ENCODE measurements at regions not wholly inside any gene's neighbourhood (a gene's known extent, or its start where the extent isn't known, plus 50 kb on each side); places are given as distances from the start of the nearest gene placed in this dataset.

GRCh38 chr4:123748806-123749205, 352.2 kb downstream of the SPRY1 start:
- no peak overlapping the region for H3K4me3 ChIP-seq (ENCODE audit: control extremely low read depth in 1 of 5, extremely low read depth in 1 of 5, insufficient read depth in 1 of 5, low read depth in 2 of 5, low read length in 4 of 5)
- TF ChIP-seq EZH2 (IDR thresholded peaks at IDR 0.05; ENCODE audit: borderline replicate concordance, insufficient read depth, low read depth, low read length, poor library complexity, severe bottlenecking) = no peak
- TF ChIP-seq, protein P1, sequence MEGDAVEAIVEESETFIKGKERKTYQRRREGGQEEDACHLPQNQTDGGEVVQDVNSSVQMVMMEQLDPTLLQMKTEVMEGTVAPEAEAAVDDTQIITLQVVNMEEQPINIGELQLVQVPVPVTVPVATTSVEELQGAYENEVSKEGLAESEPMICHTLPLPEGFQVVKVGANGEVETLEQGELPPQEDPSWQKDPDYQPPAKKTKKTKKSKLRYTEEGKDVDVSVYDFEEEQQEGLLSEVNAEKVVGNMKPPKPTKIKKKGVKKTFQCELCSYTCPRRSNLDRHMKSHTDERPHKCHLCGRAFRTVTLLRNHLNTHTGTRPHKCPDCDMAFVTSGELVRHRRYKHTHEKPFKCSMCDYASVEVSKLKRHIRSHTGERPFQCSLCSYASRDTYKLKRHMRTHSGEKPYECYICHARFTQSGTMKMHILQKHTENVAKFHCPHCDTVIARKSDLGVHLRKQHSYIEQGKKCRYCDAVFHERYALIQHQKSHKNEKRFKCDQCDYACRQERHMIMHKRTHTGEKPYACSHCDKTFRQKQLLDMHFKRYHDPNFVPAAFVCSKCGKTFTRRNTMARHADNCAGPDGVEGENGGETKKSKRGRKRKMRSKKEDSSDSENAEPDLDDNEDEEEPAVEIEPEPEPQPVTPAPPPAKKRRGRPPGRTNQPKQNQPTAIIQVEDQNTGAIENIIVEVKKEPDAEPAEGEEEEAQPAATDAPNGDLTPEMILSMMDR (IDR thresholded peaks at IDR 0.05) = no peak
- CTCF ChIA-PET = no interaction called here
- H3K4me2 ChIP-seq (replicated peaks; ENCODE audit: low read depth, low read length, poor library complexity, severe bottlenecking) = no peak overlapping the region
- H3K27ac ChIP-seq (ENCODE audit: low read length in 2 of 2) = no peak overlapping the region
- DNase-seq (no peak), ATAC-seq (ENCODE audit: low read depth) (no peak)
- no peaks in the 10 kb centered on the region for H3K36me3 ChIP-seq (replicated peaks in 1 of 2; ENCODE audit: control extremely low read depth in 1 of 2, control insufficient read depth in 1 of 2, extremely low read depth in 1 of 2, insufficient read depth in 2 of 2, low read length in 1 of 2)
- intact Hi-C loops (cut with micrococcal nuclease) = no loop called here
- Mint-ChIP-seq H3K9me3 (ENCODE audit: insufficient read depth) (no peaks in the 10 kb centered on the region), H3K4me3 (no peak overlapping the region), H3K27ac (no peak overlapping the region), H3K27me3 (peaks cover 18% of the 10 kb centered on the region), H3K4me1 (no peaks in the 10 kb centered on the region)
- peaks cover 0 to 4% (median 0%) of the 10 kb centered on the region in 4 experiments for H3K27me3 ChIP-seq (replicated peaks in 1 of 4; ENCODE audit: control extremely low read depth in 1 of 4, control insufficient read depth in 3 of 4, insufficient read depth in 4 of 4, low read length in 3 of 4)
- POLR2A ChIA-PET = no interaction called here
- no peaks in the 10 kb centered on the region for H3K4me1 ChIP-seq (ENCODE audit: control insufficient read depth in 2 of 2, insufficient read depth in 2 of 2, low read length in 2 of 2)
- WGBS (ENCODE audit: insufficient coverage) = no CpG with 5 or more reads among the region's 3 CpGs
- H3K79me2 ChIP-seq (ENCODE audit: control insufficient read depth, insufficient read depth, low read length) = no peaks in the 10 kb centered on the region
- no peaks in the 10 kb centered on the region for H4K20me1 ChIP-seq (ENCODE audit: control insufficient read depth, insufficient read depth, low read length, poor library complexity, severe bottlenecking)
- H3K9ac ChIP-seq (ENCODE audit: low read length) = no peak overlapping the region
- H2AFZ ChIP-seq (ENCODE audit: insufficient read depth, low read depth, low read length, poor library complexity, severe bottlenecking) = no peak overlapping the region
- H3K9me3 ChIP-seq (ENCODE audit: control extremely low read depth in 1 of 3, control insufficient read depth in 2 of 3, insufficient read depth in 1 of 3, low read length in 2 of 3) = no peaks in the 10 kb centered on the region

- Histone ChIP-seq H4K20me1 (ENCODE audit: control insufficient read depth, insufficient read depth, low read length, poor library complexity, severe bottlenecking) (no peaks in the 10 kb centered on the region), H3K4me3 (ENCODE audit: control extremely low read depth in 1 of 5, extremely low read depth in 1 of 5, insufficient read depth in 1 of 5, low read depth in 2 of 5, low read length in 4 of 5) (no peak overlapping the region), H3K9me3 (ENCODE audit: control extremely low read depth in 1 of 3, control insufficient read depth in 2 of 3, insufficient read depth in 1 of 3, low read length in 2 of 3) (no peaks in the 10 kb centered on the region), H2AFZ (ENCODE audit: insufficient read depth, low read depth, low read length, poor library complexity, severe bottlenecking) (no peak overlapping the region), H3K4me1 (ENCODE audit: control insufficient read depth in 2 of 2, insufficient read depth in 2 of 2, low read length in 2 of 2) (no peaks in the 10 kb centered on the region), H3K79me2 (ENCODE audit: control insufficient read depth, insufficient read depth, low read length) (no peaks in the 10 kb centered on the region), H3K9ac (ENCODE audit: low read length) (no peak overlapping the region), H3K27me3 (replicated peaks in 1 of 4; ENCODE audit: control extremely low read depth in 1 of 4, control insufficient read depth in 3 of 4, insufficient read depth in 4 of 4, low read length in 3 of 4) (peaks cover 0 to 4% (median 0%) of the 10 kb centered on the region in 4 experiments), H3K36me3 (replicated peaks in 1 of 2; ENCODE audit: control extremely low read depth in 1 of 2, control insufficient read depth in 1 of 2, extremely low read depth in 1 of 2, insufficient read depth in 2 of 2, low read length in 1 of 2) (no peaks in the 10 kb centered on the region), H3K27ac (ENCODE audit: low read length in 2 of 2) (no peak overlapping the region), H3K4me2 (replicated peaks; ENCODE audit: low read depth, low read length, poor library complexity, severe bottlenecking) (no peak overlapping the region)
- TF ChIP-seq, protein P1 (IDR thresholded peaks at IDR 0.05) = no peak
- no peak for TF ChIP-seq EZH2 (IDR thresholded peaks at IDR 0.05; ENCODE audit: borderline replicate concordance, insufficient read depth, low read depth, low read length, poor library complexity, severe bottlenecking)
- H3K27me3 Mint-ChIP-seq = peaks cover 16% of the 10 kb centered on the region
- H3K4me1 Mint-ChIP-seq = no peaks in the 10 kb centered on the region
- CTCF ChIA-PET = no interaction called here
- no peak overlapping the region for H3K4me3 Mint-ChIP-seq
- intact Hi-C loops (cut with micrococcal nuclease) = no loop called here
- H3K27ac Mint-ChIP-seq = no peak overlapping the region
- 69% methylated on average over 5 of the region's 7 CpGs for WGBS (ENCODE audit: insufficient coverage)
- DNase-seq (no peak), ATAC-seq (ENCODE audit: low read depth) (no peak)
- no peaks in the 10 kb centered on the region for H3K9me3 Mint-ChIP-seq (ENCODE audit: insufficient read depth)
- POLR2A ChIA-PET = no interaction called here
Measured at GRCh38 chr4:123749383-123749782, 352.8 kb downstream of the SPRY1 start.

All from B cell (primary cell).